Liver (tissue), 8 donors: ENCODE measurements at regions not wholly inside any gene's neighbourhood (a gene's known extent, or its start where the extent isn't known, plus 50 kb on each side); places are given as distances from the start of the nearest gene placed in this dataset.

Experiments
- DNase-seq: peaks from one replicate; pipeline ENCODE4 v3.0.0-alpha.2; 2017; ENCODE audit warnings: low spot score
- H3K27ac ChIP-seq, 2 donors: one replicate each; pipeline ENCODE4 v1.7.0; 2013; ENCODE audit warnings: inconsistent platforms in 2 of 2, low read length in 2 of 2, control low read depth in 1 of 2, low read depth in 1 of 2, mild to moderate bottlenecking in 1 of 2
- H3K27me3 ChIP-seq, 4 donors: one replicate each; pipeline versions ENCODE4 v1.6.1 to v1.7.0; 2013; ENCODE audit warnings: low read length in 3 of 4, inconsistent platforms in 1 of 4, mild to moderate bottlenecking in 1 of 4, moderate library complexity in 1 of 4; ENCODE audit not compliant: control insufficient read depth in 4 of 4, insufficient read depth in 4 of 4
- H3K36me3 ChIP-seq, 4 donors: one replicate each; pipeline versions ENCODE4 v1.6.1 to v1.7.0; 2013; ENCODE audit warnings: low read length in 3 of 4, mild to moderate bottlenecking in 3 of 4, low read depth in 1 of 4, moderate library complexity in 1 of 4; ENCODE audit not compliant: control insufficient read depth in 4 of 4, insufficient read depth in 3 of 4
- H3K4me1 ChIP-seq, 4 donors: one replicate each; pipeline versions ENCODE4 v1.6.1 to v1.7.0; 2013; ENCODE audit warnings: low read length in 3 of 4, mild to moderate bottlenecking in 3 of 4, moderate library complexity in 1 of 4; ENCODE audit not compliant: control insufficient read depth in 4 of 4, insufficient read depth in 4 of 4
- H3K4me3 ChIP-seq, 3 donors: one replicate each; pipeline versions ENCODE4 v1.6.1 to v1.7.0; 2013; ENCODE audit warnings: low read length in 3 of 3, control low read depth in 1 of 3, low read depth in 1 of 3, mild to moderate bottlenecking in 1 of 3
- H3K9ac ChIP-seq, 2 donors: one replicate each; pipeline ENCODE4 v1.7.0; 2013; ENCODE audit warnings: low read length in 2 of 2, mild to moderate bottlenecking in 2 of 2, moderate library complexity in 2 of 2, control low read depth in 1 of 2, low read depth in 1 of 2
- H3K9me3 ChIP-seq, 4 donors: one replicate each; pipeline versions ENCODE4 v1.6.1 to v1.7.0; 2013; ENCODE audit warnings: low read length in 3 of 4; ENCODE audit not compliant: control insufficient read depth in 4 of 4
- EGR1 ChIP-seq, 2 donors: IDR thresholded peaks; 2 replicates each; pipeline ENCODE4 v1.6.1; 2016 to 2018; ENCODE audit warnings: antibody characterized with exemption in 2 of 2, low read depth in 2 of 2
- FOXA1 ChIP-seq: IDR thresholded peaks from 2 replicates; pipeline ENCODE4 v1.6.1; 2016; ENCODE audit warnings: antibody characterized with exemption
- GABPA ChIP-seq, 2 donors: IDR thresholded peaks in 1 of 2; conservative IDR thresholded peaks in 1 of 2; 2 replicates each; pipeline ENCODE4 v1.6.1; 2016; ENCODE audit warnings: antibody characterized with exemption in 2 of 2, mild to moderate bottlenecking in 1 of 2, moderate library complexity in 1 of 2
- HNF4A ChIP-seq, 2 donors: conservative IDR thresholded peaks; 2 replicates each; pipeline ENCODE4 v1.6.1; 2016; ENCODE audit warnings: antibody characterized with exemption in 2 of 2, mild to moderate bottlenecking in 2 of 2
- HNF4G ChIP-seq: IDR thresholded peaks from 2 replicates; pipeline ENCODE4 v1.6.1; 2016; ENCODE audit warnings: antibody characterized with exemption
- JUND ChIP-seq, 2 donors: IDR thresholded peaks; 2 replicates each; pipeline ENCODE4 v1.6.1; 2016; ENCODE audit warnings: antibody characterized with exemption in 2 of 2
- RAD21 ChIP-seq, 2 donors: IDR thresholded peaks; 2 replicates each; pipeline ENCODE4 v1.6.1; 2016; ENCODE audit warnings: antibody characterized with exemption in 2 of 2, mild to moderate bottlenecking in 2 of 2
- SP1 ChIP-seq: IDR thresholded peaks from 2 replicates; pipeline ENCODE4 v1.6.1; 2018; ENCODE audit warnings: antibody characterized with exemption, mild to moderate bottlenecking
- TAF1 ChIP-seq: conservative IDR thresholded peaks from 2 replicates; pipeline ENCODE4 v1.6.1; 2016; ENCODE audit warnings: antibody characterized with exemption, mild to moderate bottlenecking
- YY1 ChIP-seq: IDR thresholded peaks from 2 replicates; pipeline ENCODE4 v1.6.1; 2016; ENCODE audit warnings: antibody characterized with exemption, mild to moderate bottlenecking
- WGBS: extraction: QIAGEN DNeasy Blood & Tissue Kit; methylation state at CpG from one replicate; pipeline ENCODE4 v1.1.7; 2013; 5-methylcytosine and 5-hydroxymethylcytosine counted together
- TF ChIP-seq, protein P1 (sequence below): IDR thresholded peaks from 2 replicates; pipeline ENCODE4 v1.6.1; 2016; ENCODE audit warnings: antibody characterized with exemption
- TF ChIP-seq, protein P2 (sequence below): fragments of 150-350 bp; IDR thresholded peaks from 2 replicates; pipeline ENCODE4 v1.5.1; 2017; ENCODE audit warnings: improper control_type of control experiment, low read depth, low read length; ENCODE audit not compliant: missing input control
- TF ChIP-seq, protein P3 (sequence below): IDR thresholded peaks from 2 replicates; pipeline ENCODE4 v1.6.1; 2016; ENCODE audit warnings: antibody characterized with exemption, mild to moderate bottlenecking
- TF ChIP-seq, protein P4 (sequence below): IDR thresholded peaks from 2 replicates; pipeline ENCODE4 v1.6.1; 2016; ENCODE audit warnings: antibody characterized with exemption
- donor health status: healthy.
- donor health status: healthy.
- donor health status: healthy.
- donor health status: healthy.
- donor health status: healthy.

DNA sequence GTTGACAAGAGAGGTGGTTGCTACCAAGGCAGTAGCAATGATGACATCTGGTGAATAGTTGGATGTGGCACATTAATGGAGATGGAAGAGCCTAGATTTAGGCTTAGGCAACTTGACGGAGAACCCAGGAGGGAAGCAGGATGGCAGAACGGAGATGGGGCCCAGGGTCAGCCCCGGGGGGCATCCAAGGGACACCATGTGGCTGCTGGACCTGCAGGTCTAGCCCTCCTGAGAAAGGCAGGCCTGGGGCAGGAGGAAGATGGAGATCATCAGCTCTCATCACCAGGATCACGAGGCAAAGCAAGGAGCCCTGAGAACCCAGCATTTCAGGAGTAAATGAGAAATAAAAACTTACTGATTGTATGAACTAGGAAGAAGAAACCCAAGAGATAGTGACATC is 216.2 kb downstream of the AUH start (continued):
- no peak for TF ChIP-seq RAD21 (IDR thresholded peaks at IDR 0.05)
- no peak for TF ChIP-seq JUND (IDR thresholded peaks at IDR 0.05)
- no peak for TF ChIP-seq SP1
- no peak for TF ChIP-seq YY1
- no peak for TF ChIP-seq TAF1
- TF ChIP-seq, protein P1, sequence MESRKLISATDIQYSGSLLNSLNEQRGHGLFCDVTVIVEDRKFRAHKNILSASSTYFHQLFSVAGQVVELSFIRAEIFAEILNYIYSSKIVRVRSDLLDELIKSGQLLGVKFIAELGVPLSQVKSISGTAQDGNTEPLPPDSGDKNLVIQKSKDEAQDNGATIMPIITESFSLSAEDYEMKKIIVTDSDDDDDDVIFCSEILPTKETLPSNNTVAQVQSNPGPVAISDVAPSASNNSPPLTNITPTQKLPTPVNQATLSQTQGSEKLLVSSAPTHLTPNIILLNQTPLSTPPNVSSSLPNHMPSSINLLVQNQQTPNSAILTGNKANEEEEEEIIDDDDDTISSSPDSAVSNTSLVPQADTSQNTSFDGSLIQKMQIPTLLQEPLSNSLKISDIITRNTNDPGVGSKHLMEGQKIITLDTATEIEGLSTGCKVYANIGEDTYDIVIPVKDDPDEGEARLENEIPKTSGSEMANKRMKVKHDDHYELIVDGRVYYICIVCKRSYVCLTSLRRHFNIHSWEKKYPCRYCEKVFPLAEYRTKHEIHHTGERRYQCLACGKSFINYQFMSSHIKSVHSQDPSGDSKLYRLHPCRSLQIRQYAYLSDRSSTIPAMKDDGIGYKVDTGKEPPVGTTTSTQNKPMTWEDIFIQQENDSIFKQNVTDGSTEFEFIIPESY: no peak
- no peak for TF ChIP-seq FOXA1
- no peak for TF ChIP-seq HNF4A (conservative IDR thresholded peaks at IDR 0.05)

DNA sequence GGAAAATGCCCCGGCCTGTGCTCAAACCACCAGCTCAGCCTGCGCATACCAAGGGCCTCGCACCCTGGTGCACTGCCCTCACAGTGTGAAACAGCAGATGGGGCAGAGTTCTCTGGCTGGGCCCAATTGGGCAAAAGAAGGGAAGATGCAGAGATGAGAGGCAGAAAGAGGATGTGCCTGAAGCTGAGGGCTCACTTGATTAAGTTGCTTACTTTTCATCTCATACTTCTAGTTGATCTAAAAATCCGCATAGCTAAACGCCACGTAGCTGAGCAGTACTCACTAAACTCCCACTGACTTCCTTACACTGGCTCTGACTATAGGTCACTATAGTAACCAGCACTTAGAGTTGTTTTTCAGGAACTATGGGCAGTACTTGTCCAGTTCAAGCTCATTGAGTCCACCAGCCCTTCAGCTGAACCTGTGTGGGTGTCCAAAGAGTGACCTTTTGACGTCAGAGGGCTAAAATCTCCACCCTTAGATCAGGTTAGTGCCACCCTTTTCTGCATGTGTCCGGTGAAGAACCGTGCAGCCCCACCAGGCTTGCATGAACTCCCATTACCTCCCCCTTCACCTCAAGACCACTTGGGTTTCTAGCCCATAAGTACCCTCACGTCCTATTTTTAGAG is 215.2 kb downstream of the AUH start:
- no peaks in the 10 kb centered on the region for H3K36me3 ChIP-seq
- DNase-seq: no peak
- no peak overlapping the region for H3K9ac ChIP-seq
- WGBS: 89% methylated on average over 10 of the region's 10 CpGs
- no peaks in the 10 kb centered on the region for H3K4me1 ChIP-seq
- no peaks in the 10 kb centered on the region for H3K27me3 ChIP-seq
- no peak overlapping the region for H3K27ac ChIP-seq
- TF ChIP-seq EGR1 (IDR thresholded peaks at IDR 0.05; ENCODE audit: low read depth in 2 of 2) (no peak), HNF4A (conservative IDR thresholded peaks at IDR 0.05) (no peak), JUND (IDR thresholded peaks at IDR 0.05) (no peak), RAD21 (IDR thresholded peaks at IDR 0.05) (no peak), YY1 (no peak), GABPA (IDR thresholded peaks at IDR 0.05 in 1 of 2, conservative IDR thresholded peaks at IDR 0.05 in 1 of 2) (no peak), HNF4G (no peak), TAF1 (no peak)
- TF ChIP-seq, protein P2, sequence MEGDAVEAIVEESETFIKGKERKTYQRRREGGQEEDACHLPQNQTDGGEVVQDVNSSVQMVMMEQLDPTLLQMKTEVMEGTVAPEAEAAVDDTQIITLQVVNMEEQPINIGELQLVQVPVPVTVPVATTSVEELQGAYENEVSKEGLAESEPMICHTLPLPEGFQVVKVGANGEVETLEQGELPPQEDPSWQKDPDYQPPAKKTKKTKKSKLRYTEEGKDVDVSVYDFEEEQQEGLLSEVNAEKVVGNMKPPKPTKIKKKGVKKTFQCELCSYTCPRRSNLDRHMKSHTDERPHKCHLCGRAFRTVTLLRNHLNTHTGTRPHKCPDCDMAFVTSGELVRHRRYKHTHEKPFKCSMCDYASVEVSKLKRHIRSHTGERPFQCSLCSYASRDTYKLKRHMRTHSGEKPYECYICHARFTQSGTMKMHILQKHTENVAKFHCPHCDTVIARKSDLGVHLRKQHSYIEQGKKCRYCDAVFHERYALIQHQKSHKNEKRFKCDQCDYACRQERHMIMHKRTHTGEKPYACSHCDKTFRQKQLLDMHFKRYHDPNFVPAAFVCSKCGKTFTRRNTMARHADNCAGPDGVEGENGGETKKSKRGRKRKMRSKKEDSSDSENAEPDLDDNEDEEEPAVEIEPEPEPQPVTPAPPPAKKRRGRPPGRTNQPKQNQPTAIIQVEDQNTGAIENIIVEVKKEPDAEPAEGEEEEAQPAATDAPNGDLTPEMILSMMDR: no peak
- TF ChIP-seq, protein P3, sequence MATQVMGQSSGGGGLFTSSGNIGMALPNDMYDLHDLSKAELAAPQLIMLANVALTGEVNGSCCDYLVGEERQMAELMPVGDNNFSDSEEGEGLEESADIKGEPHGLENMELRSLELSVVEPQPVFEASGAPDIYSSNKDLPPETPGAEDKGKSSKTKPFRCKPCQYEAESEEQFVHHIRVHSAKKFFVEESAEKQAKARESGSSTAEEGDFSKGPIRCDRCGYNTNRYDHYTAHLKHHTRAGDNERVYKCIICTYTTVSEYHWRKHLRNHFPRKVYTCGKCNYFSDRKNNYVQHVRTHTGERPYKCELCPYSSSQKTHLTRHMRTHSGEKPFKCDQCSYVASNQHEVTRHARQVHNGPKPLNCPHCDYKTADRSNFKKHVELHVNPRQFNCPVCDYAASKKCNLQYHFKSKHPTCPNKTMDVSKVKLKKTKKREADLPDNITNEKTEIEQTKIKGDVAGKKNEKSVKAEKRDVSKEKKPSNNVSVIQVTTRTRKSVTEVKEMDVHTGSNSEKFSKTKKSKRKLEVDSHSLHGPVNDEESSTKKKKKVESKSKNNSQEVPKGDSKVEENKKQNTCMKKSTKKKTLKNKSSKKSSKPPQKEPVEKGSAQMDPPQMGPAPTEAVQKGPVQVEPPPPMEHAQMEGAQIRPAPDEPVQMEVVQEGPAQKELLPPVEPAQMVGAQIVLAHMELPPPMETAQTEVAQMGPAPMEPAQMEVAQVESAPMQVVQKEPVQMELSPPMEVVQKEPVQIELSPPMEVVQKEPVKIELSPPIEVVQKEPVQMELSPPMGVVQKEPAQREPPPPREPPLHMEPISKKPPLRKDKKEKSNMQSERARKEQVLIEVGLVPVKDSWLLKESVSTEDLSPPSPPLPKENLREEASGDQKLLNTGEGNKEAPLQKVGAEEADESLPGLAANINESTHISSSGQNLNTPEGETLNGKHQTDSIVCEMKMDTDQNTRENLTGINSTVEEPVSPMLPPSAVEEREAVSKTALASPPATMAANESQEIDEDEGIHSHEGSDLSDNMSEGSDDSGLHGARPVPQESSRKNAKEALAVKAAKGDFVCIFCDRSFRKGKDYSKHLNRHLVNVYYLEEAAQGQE: no peak
- TF ChIP-seq, protein P4, sequence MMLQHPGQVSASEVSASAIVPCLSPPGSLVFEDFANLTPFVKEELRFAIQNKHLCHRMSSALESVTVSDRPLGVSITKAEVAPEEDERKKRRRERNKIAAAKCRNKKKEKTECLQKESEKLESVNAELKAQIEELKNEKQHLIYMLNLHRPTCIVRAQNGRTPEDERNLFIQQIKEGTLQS: no peak
- no peak overlapping the region for H3K4me3 ChIP-seq
- peaks cover 0 to 1% (median 0%) of the 10 kb centered on the region in 4 donors for H3K9me3 ChIP-seq
